NCI-H1092 treated with DMSO at 0.1 percent for 48 hours (cell line): ENCODE measurements at regions not wholly inside any gene's neighbourhood (a gene's known extent, or its start where the extent isn't known, plus 50 kb on each side); places are given as distances from the start of the nearest gene placed in this dataset.

Source experiments
- DNase-seq: peaks from one replicate; lab custom pipeline; 2025; lab: John Stamatoyannopoulos, UW

DNA sequence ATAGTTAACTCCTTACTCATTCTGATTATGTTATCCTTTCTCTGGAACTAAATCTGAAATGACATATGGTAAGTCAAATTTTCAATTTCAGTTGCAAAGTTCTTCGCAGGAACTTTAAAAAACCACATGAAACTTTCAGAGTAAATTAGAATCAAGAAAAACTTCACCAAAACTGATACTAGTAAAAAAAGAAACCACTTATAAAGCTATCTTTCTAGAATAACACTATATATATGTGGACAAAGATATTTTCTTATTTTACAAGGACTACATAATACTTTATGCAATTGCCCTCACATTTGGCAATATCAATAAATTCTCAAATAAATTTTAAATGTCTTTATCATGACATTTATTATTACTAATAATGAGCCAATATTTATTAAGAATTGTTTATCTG, 1847.1 kb upstream of the NUDT12 start:
- DNase-seq = no peak

DNA sequence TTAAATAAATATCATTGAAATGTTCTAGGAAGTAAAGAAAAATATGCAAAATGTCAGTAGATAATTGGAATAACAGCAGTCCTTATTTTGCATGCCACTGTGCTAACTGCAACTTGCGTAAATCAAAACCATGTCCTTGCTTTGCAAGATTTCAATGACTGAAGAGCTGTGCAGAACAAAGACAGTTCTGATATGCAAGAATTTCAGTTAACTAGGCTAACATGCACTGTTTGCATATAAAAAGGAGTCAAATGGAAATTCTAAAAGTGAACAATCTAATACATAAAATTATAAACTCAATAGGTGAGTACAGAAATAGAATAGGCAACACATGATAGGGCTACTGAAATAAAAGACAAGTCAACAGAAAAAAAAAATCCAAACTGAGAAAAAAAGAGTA, 1844.6 kb upstream of the NUDT12 start:
- no peak for DNase-seq

- DNase-seq = no peak
These were observed 1835.2 kb upstream of the NUDT12 start for GRCh38 chr5:105397749-105398148.

DNA sequence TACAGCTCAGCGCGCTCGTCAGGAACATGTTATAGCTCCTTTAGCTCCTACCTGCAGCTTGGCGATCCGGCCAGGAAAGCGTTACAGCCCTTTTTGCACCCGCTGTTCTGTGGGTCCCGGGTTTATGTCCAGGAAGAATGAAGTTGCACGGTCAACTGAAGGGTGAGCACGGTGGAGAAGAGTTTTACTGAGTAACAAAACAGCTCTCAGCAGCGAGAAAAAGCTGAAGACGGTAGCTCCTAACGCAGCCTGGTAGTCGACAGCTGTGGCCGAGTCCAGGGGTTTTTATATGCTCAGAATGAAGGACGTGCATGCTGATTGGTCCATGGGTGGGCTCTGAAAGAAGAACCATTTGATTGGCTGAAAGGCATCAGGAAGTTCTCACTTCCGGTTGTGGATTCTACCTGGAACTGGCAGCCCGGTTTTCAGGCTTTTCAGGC, 1830.1 kb upstream of the NUDT12 start:
- no peak for DNase-seq

- DNase-seq = no peak
These were observed 1829.6 kb upstream of the NUDT12 start for GRCh38 chr5:105392122-105392709.

DNA sequence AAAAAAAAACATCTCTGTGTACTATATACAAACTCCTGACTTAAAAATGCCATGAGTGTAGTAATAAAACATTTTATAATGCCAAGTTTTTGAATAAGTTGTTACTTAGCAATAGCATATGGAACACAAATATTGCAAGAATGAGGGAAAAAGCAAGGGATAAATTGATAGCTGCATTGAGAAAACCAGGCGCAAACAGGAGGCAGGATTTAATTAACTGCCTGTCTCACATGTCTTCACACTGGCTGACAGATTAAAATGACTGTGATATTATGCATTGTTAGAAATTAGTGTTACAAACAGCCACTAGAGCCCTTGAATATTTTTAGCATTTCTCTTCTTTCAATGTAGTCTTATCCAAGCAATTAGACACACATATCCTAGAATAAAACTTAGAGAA, 1817.5 kb upstream of the NUDT12 start:
- no peak for DNase-seq

GRCh38 chr5:105371169-105371568, 1808.6 kb upstream of the NUDT12 start:
- no peak for DNase-seq

GRCh38 chr5:105350486-105351140, 1788.0 kb upstream of the NUDT12 start:
- DNase-seq = no peak

DNA sequence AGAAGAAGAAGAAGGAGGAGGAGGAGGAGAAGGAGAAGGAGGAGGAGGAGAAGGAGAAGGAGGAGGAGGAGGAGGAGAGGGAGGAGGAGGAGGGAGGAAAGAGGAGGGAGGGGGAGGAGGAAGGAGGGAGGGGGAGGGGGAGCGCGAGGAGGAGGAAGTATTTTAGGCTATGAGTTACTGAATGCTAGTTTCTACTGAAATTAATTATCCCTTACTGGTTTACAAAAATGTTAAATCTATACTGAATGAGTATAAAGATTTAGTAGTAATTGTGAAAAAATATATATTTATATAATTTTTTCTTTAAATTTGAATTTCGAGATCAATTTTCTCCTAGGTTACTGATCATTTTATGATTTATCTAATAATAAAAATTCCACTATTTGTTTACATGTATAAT, 1769.0 kb upstream of the NUDT12 start:
- no peak for DNase-seq

- no peak for DNase-seq
These were observed 1767.6 kb upstream of the NUDT12 start for GRCh38 chr5:105330185-105330584.

- no peak for DNase-seq
These were observed 1742.3 kb upstream of the NUDT12 start for GRCh38 chr5:105304859-105305258.

DNA sequence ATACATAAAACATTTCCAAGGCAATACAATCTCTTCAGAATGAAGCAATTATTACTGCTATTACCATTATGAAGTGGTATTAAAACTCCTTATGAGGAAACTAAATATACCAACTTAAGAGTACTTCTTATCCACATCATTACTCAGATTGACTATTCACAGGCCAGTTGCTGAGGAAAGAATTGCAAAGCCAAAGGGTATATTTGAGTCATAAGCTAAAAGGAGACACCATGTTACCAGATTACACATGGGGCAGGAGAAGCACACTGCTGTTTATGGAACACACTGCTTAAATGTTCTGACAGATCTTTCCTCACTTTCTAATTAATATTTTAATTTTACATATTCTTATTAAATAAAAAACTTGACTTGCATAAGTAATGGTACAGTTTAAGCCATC, 1726.4 kb upstream of the NUDT12 start:
- no peak for DNase-seq

DNA sequence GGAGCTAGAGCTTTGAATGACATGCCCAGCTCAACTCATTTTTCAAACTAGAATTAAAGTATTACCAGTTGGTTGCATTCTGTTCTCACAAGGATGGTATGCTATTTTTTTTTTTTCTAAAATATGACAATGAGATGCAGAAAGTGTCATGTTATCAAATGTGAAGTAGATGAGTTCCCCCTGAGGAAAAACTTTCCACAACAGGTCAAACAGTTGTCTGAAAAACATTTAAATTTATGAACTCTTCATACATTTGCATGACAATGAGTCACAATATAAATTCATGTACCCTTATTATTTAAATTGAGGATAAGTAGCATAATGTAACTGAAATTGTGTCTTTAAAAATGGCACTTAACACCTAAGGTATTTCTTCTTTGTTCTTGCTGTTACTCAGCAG, 1720.5 kb upstream of the NUDT12 start:
- DNase-seq = no peak

DNA sequence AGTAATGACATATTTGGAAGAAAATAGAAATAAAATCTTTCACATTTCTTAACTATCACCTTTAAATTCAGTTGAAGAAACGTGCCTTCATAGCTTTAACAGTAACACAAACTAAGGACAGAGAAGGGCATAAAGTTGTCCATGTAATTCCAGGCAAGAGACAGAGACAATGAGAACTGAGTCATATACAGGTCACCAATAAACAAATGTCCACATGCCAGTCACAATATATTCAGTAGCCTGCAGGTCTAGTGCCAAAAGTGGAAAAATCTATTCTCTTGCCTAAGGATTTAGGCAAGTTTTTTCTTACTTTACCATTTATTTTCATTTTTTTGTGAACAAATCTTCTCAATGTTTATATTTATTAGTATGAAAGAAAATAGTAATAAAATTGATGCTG, 1711.5 kb upstream of the NUDT12 start:
- no peak for DNase-seq

- no peak for DNase-seq
These were observed 1700.9 kb upstream of the NUDT12 start for GRCh38 chr5:105263515-105263914.

DNA sequence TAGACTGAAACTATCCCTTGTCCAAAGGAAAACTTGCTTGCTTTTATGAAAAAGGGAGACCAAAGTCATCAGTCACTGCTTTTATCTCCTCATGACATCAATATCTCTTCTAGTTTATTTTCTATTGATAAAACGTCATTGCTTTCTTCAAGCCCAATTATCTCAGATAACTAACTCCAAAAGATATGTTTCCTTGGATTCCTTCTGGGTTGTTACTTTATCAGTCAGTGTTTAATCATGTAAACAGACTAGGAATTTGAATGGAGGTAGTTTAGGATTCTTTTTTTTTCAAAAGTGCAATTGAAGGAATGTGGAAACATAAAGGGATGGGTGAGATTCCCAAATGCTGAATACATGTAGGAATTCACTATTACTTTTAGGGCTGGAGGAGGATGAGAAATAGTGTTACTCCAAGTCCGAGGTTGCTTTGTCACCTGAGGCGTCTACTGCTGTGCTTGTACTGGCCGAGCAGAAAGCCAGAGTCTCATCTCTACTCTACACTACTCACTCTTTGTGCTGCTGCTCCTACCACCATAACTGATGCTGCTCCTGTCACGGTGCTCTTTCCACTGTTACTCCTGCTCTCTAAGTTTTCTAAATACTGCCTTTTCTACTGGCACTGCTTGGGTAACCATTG, 1697.1 kb upstream of the NUDT12 start:
- DNase-seq = no peak

- DNase-seq = no peak
These were observed 1676.0 kb upstream of the NUDT12 start for GRCh38 chr5:105238561-105238960.

DNA sequence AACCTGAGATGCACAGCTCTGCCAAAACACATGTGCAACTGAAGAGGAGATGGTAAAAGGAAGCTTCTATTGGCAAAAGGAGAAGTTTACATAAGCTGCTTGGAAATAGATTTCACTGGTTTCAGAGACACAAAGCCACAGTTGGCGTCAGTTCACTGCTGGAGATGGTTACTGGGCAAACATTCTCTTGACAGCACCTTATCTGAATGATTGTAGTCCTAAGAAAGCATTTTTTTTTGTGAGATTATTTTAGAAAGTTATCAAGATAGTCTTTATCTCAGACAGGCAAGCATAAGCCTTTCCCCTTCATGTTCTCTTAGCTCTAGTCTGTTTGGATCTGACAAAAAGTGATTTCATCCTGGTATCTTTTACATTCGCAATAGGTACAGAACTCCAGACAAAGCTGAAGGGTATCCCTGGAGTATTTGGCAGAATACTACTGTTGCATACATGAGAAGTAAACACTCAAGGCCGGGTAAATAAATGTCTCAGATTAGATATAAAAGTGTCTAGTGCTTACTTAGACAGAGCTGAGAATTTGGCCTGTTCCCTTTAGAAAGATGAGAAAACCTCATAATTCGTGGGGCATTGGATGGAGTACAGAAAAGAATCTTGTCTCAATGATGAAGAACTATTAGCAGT, 1668.0 kb upstream of the NUDT12 start:
- DNase-seq = peak; percentile 58

DNA sequence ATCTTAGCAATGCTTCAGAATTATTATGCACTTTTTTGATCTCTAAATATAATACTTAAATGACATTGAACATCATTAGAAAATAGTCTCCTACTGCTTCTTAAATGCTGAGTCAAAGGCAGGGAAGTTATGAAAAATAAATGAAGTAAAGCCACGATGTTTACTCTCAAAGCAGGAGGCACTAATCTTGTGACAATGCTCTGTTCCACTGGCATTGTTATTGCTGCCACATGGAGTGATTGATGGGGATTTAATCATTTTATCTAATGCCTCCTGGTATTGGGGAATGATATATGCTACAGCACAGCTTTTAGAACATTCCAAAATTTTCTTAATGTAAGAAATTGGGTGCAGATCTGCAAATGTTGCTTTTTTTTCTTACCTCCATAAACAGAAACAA, 1655.4 kb upstream of the NUDT12 start:
- no peak for DNase-seq

GRCh38 chr5:105213078-105213477, 1650.5 kb upstream of the NUDT12 start:
- DNase-seq = no peak

GRCh38 chr5:105207066-105207465, 1644.5 kb upstream of the NUDT12 start:
- no peak for DNase-seq

- no peak for DNase-seq
These were observed 1634.9 kb upstream of the NUDT12 start for GRCh38 chr5:105197531-105197930.

GRCh38 chr5:105195765-105196164, 1633.2 kb upstream of the NUDT12 start:
- no peak for DNase-seq
